Sciatic nerve (tissue), 2 donors: ENCODE measurements at regions not wholly inside any gene's neighbourhood (a gene's known extent, or its start where the extent isn't known, plus 50 kb on each side); places are given as distances from the start of the nearest gene placed in this dataset.

Experiments
- ATAC-seq: fragments of 200-7000 bp; cut with Tn5 transposase; one replicate; pipeline ENCODE4 v1.9.1; 2020; ENCODE audit warnings: mild to moderate bottlenecking, moderate library complexity
- DNase-seq: peaks from one replicate; pipeline ENCODE4 v3.0.0-alpha.2; 2020; ENCODE audit warnings: low spot score
- intact Hi-C: fragments of 100-400 bp; cut with DNase I; formaldehyde crosslinking; loops from one replicate; pipeline ENCODE4 v1.14.2; 2022
- donor health status: DM: no; HTN: no; CAD: no.
- donor health status: DM: no; HTN: no; CAD: no.

- ATAC-seq (no peak), DNase-seq (no peak)
- intact Hi-C loops = no loop called here
These were observed 452.8 kb upstream of the SMIM21 start for GRCh38 chr18:75880266-75880665.

- intact Hi-C loops = no loop called here
- ATAC-seq = no peak
- no peak for DNase-seq
These were observed 451.7 kb upstream of the SMIM21 start for GRCh38 chr18:75879196-75879595.

- intact Hi-C loops = no loop called here
- no peak for DNase-seq
- ATAC-seq = no peak
These were observed 448.1 kb upstream of the SMIM21 start for GRCh38 chr18:75875559-75875958.

GRCh38 chr18:75874401-75875089, 447.0 kb upstream of the SMIM21 start:
- intact Hi-C loops = no loop called here
- DNase-seq (no peak), ATAC-seq (no peak)

GRCh38 chr18:75871596-75871995, 444.1 kb upstream of the SMIM21 start:
- DNase-seq = no peak
- ATAC-seq = no peak
- intact Hi-C loops = no loop called here

GRCh38 chr18:75869162-75869561, 441.7 kb upstream of the SMIM21 start:
- intact Hi-C loops = no loop called here
- no peak for DNase-seq
- no peak for ATAC-seq

- DNase-seq (no peak), ATAC-seq (no peak)
- intact Hi-C loops = no loop called here
These were observed 440.5 kb upstream of the SMIM21 start for GRCh38 chr18:75868031-75868430.

- intact Hi-C loops = no loop called here
- ATAC-seq (no peak), DNase-seq (no peak)
These were observed 438.1 kb upstream of the SMIM21 start for GRCh38 chr18:75865639-75866038.

- DNase-seq = no peak
- intact Hi-C loops = no loop called here
- ATAC-seq = no peak
These were observed 437.3 kb upstream of the SMIM21 start for GRCh38 chr18:75864816-75865215.

- intact Hi-C loops = no loop called here
- DNase-seq (no peak), ATAC-seq (peak; percentile 13)
These were observed 436.2 kb upstream of the SMIM21 start for GRCh38 chr18:75863696-75864095.

GRCh38 chr18:75862458-75862857, 435.0 kb upstream of the SMIM21 start:
- DNase-seq = no peak
- intact Hi-C loops = no loop called here
- no peak for ATAC-seq

- ATAC-seq (no peak), DNase-seq (no peak)
- intact Hi-C loops = no loop called here
These were observed 432.7 kb upstream of the SMIM21 start for GRCh38 chr18:75860166-75860565.

GRCh38 chr18:75859533-75859932, 432.0 kb upstream of the SMIM21 start:
- intact Hi-C loops = no loop called here
- no peak for ATAC-seq
- DNase-seq = no peak

GRCh38 chr18:75858754-75859153, 431.3 kb upstream of the SMIM21 start:
- ATAC-seq = no peak
- DNase-seq = no peak
- intact Hi-C loops = no loop called here

- ATAC-seq = no peak
- intact Hi-C loops = no loop called here
These were observed 430.1 kb upstream of the SMIM21 start for GRCh38 chr18:75857558-75857957.

GRCh38 chr18:75854808-75855207, 427.3 kb upstream of the SMIM21 start:
- no peak for DNase-seq
- no peak for ATAC-seq
- intact Hi-C loops = no loop called here

More at GRCh38 chr18:75857558-75857957, 430.1 kb upstream of the SMIM21 start:
- no peak for DNase-seq

- intact Hi-C loops = no loop called here
- ATAC-seq = no peak
- no peak for DNase-seq
These were observed 426.7 kb upstream of the SMIM21 start for GRCh38 chr18:75854174-75854573.

- intact Hi-C loops = no loop called here
These were observed 418.8 kb upstream of the SMIM21 start for GRCh38 chr18:75846321-75846720.

GRCh38 chr18:75845413-75845812, 417.9 kb upstream of the SMIM21 start:
- ATAC-seq (no peak), DNase-seq (no peak)
- intact Hi-C loops = no loop called here

More at GRCh38 chr18:75846321-75846720, 418.8 kb upstream of the SMIM21 start:
- no peak for DNase-seq
- ATAC-seq = no peak

GRCh38 chr18:75844146-75844545, 416.6 kb upstream of the SMIM21 start:
- DNase-seq = no peak
- intact Hi-C loops = no loop called here
- no peak for ATAC-seq

GRCh38 chr18:75840131-75840530, 412.6 kb upstream of the SMIM21 start:
- intact Hi-C loops = no loop called here
- ATAC-seq = no peak
- no peak for DNase-seq
